K562 (cell line): ENCODE measurements at regions not wholly inside any gene's neighbourhood (a gene's known extent, or its start where the extent isn't known, plus 50 kb on each side); places are given as distances from the start of the nearest gene placed in this dataset.
A peak's percentile ranks its signal among the peaks of the same experiment; 100 is the strongest.

Source experiments
- ATAC-seq: fragments of 200-7000 bp; cut with Tn5 transposase; 3 replicates; pipeline ENCODE4 v1.9.1; 2020; ENCODE audit warnings: moderate library complexity
- BruUV-seq: library from RNA; stranded (reverse); fragments of 400-500 nt; replicated peaks from 2 replicates; lab custom pipeline; 2021; lab: Mats Ljungman, UMichigan
- CTCF ChIA-PET: fragments of 300-600 bp; formaldehyde crosslinking; extraction: SDS; loops from one replicate; lab custom pipeline; 2021; ENCODE audit warnings: low intra/inter-chr PET ratio; lab: Yijun Ruan, JAX
- POLR2A ChIA-PET: fragments of 300-600, 350-650 bp; sonication (Branson Sonifier 250); formaldehyde crosslinking; extraction: SDS; loops from one replicate; lab custom pipeline; 2021; ENCODE audit warnings: antibody characterized with exemption, inconsistent platforms; lab: Yijun Ruan, JAX
- DNase-seq, 4 experiments: peaks; one replicate each; pipeline versions ENCODE4 v3.0.0 to v3.0.0-alpha.2; 2011 to 2018; ENCODE audit warnings: low spot score in 3 of 4, mixed read lengths in 3 of 4; ENCODE audit errors: extremely low read depth in 1 of 4
- FAIRE-seq: peaks from 2 replicates; lab custom pipeline; 2011; peaks lifted over from hg19 to GRCh38; lab: Jason Lieb, UNC
- H2AFZ ChIP-seq: 2 replicates; pipeline ENCODE4 v1.6.0; 2011; ENCODE audit warnings: low read depth, low read length, control low read depth, inconsistent platforms
- H3K27ac ChIP-seq: fragments of 200-600 bp; 3 replicates; pipeline ENCODE4 v1.8.0; 2011; ENCODE audit warnings: low read depth, mild to moderate bottlenecking, control low read depth, inconsistent platforms, low read length, moderate library complexity, mixed read lengths; ENCODE audit errors: extremely low read depth
- H3K27me3 ChIP-seq, 2 experiments: fragments of 300-600 bp in 1 of 2; 2 replicates in 1 of 2; 3 replicates in 1 of 2; pipeline versions ENCODE4 v1.6.0 to v1.8.0; 2011; ENCODE audit warnings: inconsistent platforms in 2 of 2, low read length in 2 of 2, mild to moderate bottlenecking in 1 of 2, mixed read lengths in 1 of 2, moderate library complexity in 1 of 2; ENCODE audit not compliant: control insufficient read depth in 2 of 2, insufficient read depth in 2 of 2
- H3K36me3 ChIP-seq: fragments of 300-600 bp; 3 replicates; pipeline ENCODE4 v1.8.0; 2011; ENCODE audit warnings: mild to moderate bottlenecking, low read length, inconsistent platforms; ENCODE audit not compliant: control insufficient read depth, insufficient read depth
- H3K4me1 ChIP-seq, 2 experiments: fragments of 200-600 bp in 1 of 2; replicated peaks in 1 of 2; 2 replicates in 1 of 2; 3 replicates in 1 of 2; pipeline versions ENCODE4 v1.5.1 to v1.8.0; 2011; ENCODE audit warnings: inconsistent platforms in 2 of 2, low read length in 2 of 2, mild to moderate bottlenecking in 1 of 2, mixed read lengths in 1 of 2, moderate library complexity in 1 of 2; ENCODE audit not compliant: control insufficient read depth in 2 of 2, insufficient read depth in 2 of 2
- H3K4me2 ChIP-seq: 2 replicates; pipeline ENCODE4 v1.6.1; 2011; ENCODE audit warnings: low read length, control low read depth, inconsistent platforms, mixed read lengths; ENCODE audit not compliant: insufficient read depth
- H3K4me3 ChIP-seq: fragments of 200-600 bp; sonication (generic), shearing (Covaris generic); 2 replicates; pipeline ENCODE4 v1.5.1; 2016; ENCODE audit warnings: control low read depth, inconsistent platforms
- H3K79me2 ChIP-seq: fragments of 200-600 bp; 3 replicates; pipeline ENCODE4 v1.8.0; 2011; ENCODE audit warnings: low read length, inconsistent platforms; ENCODE audit not compliant: control insufficient read depth, insufficient read depth
- H3K9ac ChIP-seq, 2 experiments: 2 replicates each; pipeline versions ENCODE4 v1.6.0 to v1.6.1; 2011; ENCODE audit warnings: low read depth in 2 of 2, low read length in 2 of 2, control low read depth in 1 of 2, inconsistent platforms in 1 of 2, mild to moderate bottlenecking in 1 of 2, mixed read lengths in 1 of 2; ENCODE audit not compliant: insufficient read depth in 1 of 2
- H3K9me1 ChIP-seq: one replicate; pipeline ENCODE4 v1.6.0; 2011; ENCODE audit warnings: inconsistent platforms, mild to moderate bottlenecking, low read length, moderate library complexity; ENCODE audit not compliant: control insufficient read depth, insufficient read depth
- H3K9me3 ChIP-seq: replicated peaks from 2 replicates; pipeline ENCODE4 v1.5.1; 2011; ENCODE audit warnings: low read depth, low read length, inconsistent platforms; ENCODE audit not compliant: control insufficient read depth, insufficient read depth
- H4K20me1 ChIP-seq: replicated peaks from 2 replicates; pipeline ENCODE4 v1.6.1; 2011; ENCODE audit warnings: low read length, inconsistent platforms, mixed read lengths; ENCODE audit not compliant: control insufficient read depth, insufficient read depth
- CEBPG ChIP-seq, 3 experiments: fragments of 200-800 bp in 1 of 3; sonication (Bioruptor generic) in 1 of 3; sonication (generic) in 1 of 3; formaldehyde crosslinking in 1 of 3; IDR thresholded peaks in 2 of 3; conservative IDR thresholded peaks in 1 of 3; 2 replicates each; pipeline versions ENCODE4 v1.6.1 to v1.8.0; 2016 to 2022; ENCODE audit warnings: missing compliant biosample characterization in 2 of 3, missing genetic modification characterization in 2 of 3, mild to moderate bottlenecking in 1 of 3, missing genetic modification reagents in 1 of 3
- HNRNPL ChIP-seq: fragments of 200-400 bp; formaldehyde crosslinking; IDR thresholded peaks from 2 replicates; pipeline ENCODE4 v1.6.1; 2017; ENCODE audit warnings: low read depth, mild to moderate bottlenecking, low read length
- ZNF707 ChIP-seq: fragments of 250-450 bp; sonication (Bioruptor Pico); conservative IDR thresholded peaks from 2 replicates; pipeline ENCODE4 v1.8.0; 2022; ENCODE audit warnings: inconsistent platforms, mild to moderate bottlenecking, moderate library complexity
- WGBS: fragments of 100-300 bp; shearing (Covaris generic); methylation state at CpG from one replicate; pipeline ENCODE4 v1.1.6; 2016; ENCODE audit warnings: low coverage, mixed read lengths; ENCODE audit not compliant: insufficient coverage; ENCODE audit errors: missing lambda C conversion rate; 5-methylcytosine and 5-hydroxymethylcytosine counted together
- in situ Hi-C: fragments of 300-500 bp; cut with MboI; formaldehyde crosslinking; loops from 4 replicates; pipeline ENCODE4 v1.15.0; 2018; ENCODE audit warnings: inconsistent platforms, mixed read lengths
- intact Hi-C: fragments of 100-400 bp; cut with micrococcal nuclease; formaldehyde crosslinking; loops from 2 replicates; pipeline ENCODE4 v1.14.2; 2022
- TF ChIP-seq, protein P1 (sequence below): fragments of 200-800 bp; sonication (Bioruptor generic); IDR thresholded peaks from 2 replicates; pipeline ENCODE4 v1.6.1; 2017; ENCODE audit warnings: missing genetic modification characterization, missing compliant biosample characterization

DNA sequence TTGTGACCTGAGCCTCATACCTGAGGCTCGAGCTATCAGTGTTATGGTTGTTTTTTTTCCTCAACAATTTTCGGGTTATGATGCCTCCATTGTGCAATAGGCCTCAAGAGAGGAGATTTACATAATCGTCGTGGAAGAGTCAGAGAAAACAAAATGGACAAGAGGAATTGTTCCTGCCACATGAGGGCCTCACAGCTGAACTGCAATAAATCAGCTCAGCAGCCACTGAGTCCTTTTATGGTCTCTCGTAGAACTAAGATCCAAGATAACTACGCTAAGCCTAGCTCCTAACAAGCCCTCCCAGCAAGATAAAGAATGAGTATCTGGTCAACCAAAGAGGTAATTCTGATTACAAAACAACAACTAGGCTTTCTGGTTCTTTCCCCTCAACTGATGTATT, 336.8 kb downstream of the WDR11 start (continued):
- TF ChIP-seq CEBPG (CRISPR knock-in tag; IDR thresholded peaks at IDR 0.05), result no peak
- TF ChIP-seq CEBPG (tag; conservative IDR thresholded peaks at IDR 0.05 in 1 of 2, IDR thresholded peaks at IDR 0.05 in 1 of 2), result peak in 1 of 2 experiments; percentile 47; a peak in 1 of 4 replicates
- TF ChIP-seq HNRNPL, result no peak
- TF ChIP-seq, protein P1, sequence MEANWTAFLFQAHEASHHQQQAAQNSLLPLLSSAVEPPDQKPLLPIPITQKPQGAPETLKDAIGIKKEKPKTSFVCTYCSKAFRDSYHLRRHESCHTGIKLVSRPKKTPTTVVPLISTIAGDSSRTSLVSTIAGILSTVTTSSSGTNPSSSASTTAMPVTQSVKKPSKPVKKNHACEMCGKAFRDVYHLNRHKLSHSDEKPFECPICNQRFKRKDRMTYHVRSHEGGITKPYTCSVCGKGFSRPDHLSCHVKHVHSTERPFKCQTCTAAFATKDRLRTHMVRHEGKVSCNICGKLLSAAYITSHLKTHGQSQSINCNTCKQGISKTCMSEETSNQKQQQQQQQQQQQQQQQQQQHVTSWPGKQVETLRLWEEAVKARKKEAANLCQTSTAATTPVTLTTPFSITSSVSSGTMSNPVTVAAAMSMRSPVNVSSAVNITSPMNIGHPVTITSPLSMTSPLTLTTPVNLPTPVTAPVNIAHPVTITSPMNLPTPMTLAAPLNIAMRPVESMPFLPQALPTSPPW (CRISPR knock-in tag), result no peak

DNA sequence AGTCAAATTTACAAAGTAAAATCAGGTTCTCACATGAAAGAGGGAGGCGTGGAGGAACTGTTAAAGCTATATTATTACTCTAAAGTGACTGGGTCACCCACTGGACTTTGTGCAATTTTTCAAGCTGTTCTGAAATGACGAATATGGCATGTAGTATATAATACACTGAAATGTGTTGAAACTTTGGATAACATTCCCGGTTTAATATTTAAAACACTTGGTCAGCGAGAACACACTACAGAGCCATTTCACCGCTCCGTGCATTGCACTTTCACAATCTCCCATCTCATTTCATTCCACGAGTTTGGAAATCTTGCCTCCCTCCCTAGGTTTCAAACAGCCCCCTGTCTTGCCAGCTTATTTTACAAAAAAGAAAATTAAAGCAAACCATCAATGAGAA, 337.9 kb downstream of the WDR11 start:
- no peak for TF ChIP-seq ZNF707 (CRISPR knock-in tag)
- Histone ChIP-seq H2AFZ (no peak overlapping the region), H3K9me1 (no peaks in the 10 kb centered on the region), H3K9me3 (no peaks in the 10 kb centered on the region), H4K20me1 (no peaks in the 10 kb centered on the region), H3K36me3 (no peaks in the 10 kb centered on the region), H3K27ac (no peak overlapping the region), H3K4me3 (no peak overlapping the region), H3K79me2 (no peaks in the 10 kb centered on the region), H3K9ac (no peak overlapping the region), H3K27me3 (no peaks in the 10 kb centered on the region; a peak in 1 of 5 replicates), H3K4me1 (no peaks in the 10 kb centered on the region), H3K4me2 (no peak overlapping the region)
- CTCF ChIA-PET, result no interaction called here
- DNase-seq (no peak), ATAC-seq (no peak), FAIRE-seq (no peak)
- BruUV-seq, result no TSS peak
- in situ Hi-C loops, result no loop called here
- POLR2A ChIA-PET, result no interaction called here
- 2% methylated on average over 7 of the region's 7 CpGs for WGBS
- intact Hi-C loops, result no loop called here
